HepG2 (cell line): ENCODE measurements at regions not wholly inside any gene's neighbourhood (a gene's known extent, or its start where the extent isn't known, plus 50 kb on each side); places are given as distances from the start of the nearest gene placed in this dataset.

Experiments used
- FOXK2 ChIP-seq: fragments of 450-650 bp; IDR thresholded peaks from 2 replicates; pipeline ENCODE4 v1.6.1; 2016
- TF ChIP-seq, protein P1 (sequence below): sonication (generic); formaldehyde crosslinking; IDR thresholded peaks from 2 replicates; pipeline ENCODE4 v1.5.0; 2020; ENCODE audit warnings: mild to moderate bottlenecking, missing genetic modification reagents, moderate library complexity

DNA sequence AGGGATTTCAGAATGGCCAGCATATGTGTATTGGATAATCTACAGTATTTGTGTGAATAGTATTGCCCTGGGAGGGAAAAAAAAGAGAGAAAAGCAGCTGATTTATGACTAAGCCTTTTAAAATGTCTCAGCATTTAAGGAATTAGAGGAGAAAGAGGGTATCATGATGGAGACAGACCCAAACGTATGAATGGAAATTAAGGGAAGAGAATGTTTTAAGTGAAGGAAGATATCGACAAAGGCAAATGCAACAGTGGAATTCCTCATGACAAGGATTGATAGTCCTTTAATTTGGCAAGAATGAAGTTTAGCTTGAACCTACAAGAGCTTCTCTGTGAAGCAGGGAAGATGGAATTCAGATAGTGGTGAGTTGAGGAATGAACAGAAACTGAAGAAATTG, 367.3 kb upstream of the POU3F2 start:
- no peak for TF ChIP-seq FOXK2
- TF ChIP-seq, protein P1, sequence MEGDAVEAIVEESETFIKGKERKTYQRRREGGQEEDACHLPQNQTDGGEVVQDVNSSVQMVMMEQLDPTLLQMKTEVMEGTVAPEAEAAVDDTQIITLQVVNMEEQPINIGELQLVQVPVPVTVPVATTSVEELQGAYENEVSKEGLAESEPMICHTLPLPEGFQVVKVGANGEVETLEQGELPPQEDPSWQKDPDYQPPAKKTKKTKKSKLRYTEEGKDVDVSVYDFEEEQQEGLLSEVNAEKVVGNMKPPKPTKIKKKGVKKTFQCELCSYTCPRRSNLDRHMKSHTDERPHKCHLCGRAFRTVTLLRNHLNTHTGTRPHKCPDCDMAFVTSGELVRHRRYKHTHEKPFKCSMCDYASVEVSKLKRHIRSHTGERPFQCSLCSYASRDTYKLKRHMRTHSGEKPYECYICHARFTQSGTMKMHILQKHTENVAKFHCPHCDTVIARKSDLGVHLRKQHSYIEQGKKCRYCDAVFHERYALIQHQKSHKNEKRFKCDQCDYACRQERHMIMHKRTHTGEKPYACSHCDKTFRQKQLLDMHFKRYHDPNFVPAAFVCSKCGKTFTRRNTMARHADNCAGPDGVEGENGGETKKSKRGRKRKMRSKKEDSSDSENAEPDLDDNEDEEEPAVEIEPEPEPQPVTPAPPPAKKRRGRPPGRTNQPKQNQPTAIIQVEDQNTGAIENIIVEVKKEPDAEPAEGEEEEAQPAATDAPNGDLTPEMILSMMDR (CRISPR knock-in tag), result no peak
